ENCODE measurements at regions not wholly inside any gene's neighbourhood (a gene's known extent, or its start where the extent isn't known, plus 50 kb on each side); places are given as distances from the start of the nearest gene placed in this dataset.

GRCh38 chr4:57490520-57491255 lies 380.5 kb upstream of the IGFBP7 start:
- Histone ChIP-seq H3F3A (replicated peaks; ENCODE audit: low read depth) (no peaks in the 10 kb centered on the region), H4K20me1 (replicated peaks; ENCODE audit: insufficient read depth) (no peaks in the 10 kb centered on the region), H3K4me3 (no peak overlapping the region), H3K9me2 (ENCODE audit: insufficient read depth) (peaks cover 9% of the 10 kb centered on the region; the same call in 1 of the 2 replicates), H3K4me1 (ENCODE audit: insufficient read depth) (peaks cover 10% of the 10 kb centered on the region; the same call in 1 of the 2 replicates), H2AFZ (0 out of 2 replicates have a peak overlapping the region, but pooled peaks have one; percentile 14), H3K27ac (ENCODE audit: low read depth) (no peak overlapping the region), H3K36me3 (ENCODE audit: insufficient read depth) (no peaks in the 10 kb centered on the region), H3K79me2 (replicated peaks; ENCODE audit: insufficient read depth) (no peaks in the 10 kb centered on the region), H3K4me2 (no peak overlapping the region), H3K27me3 (ENCODE audit: insufficient read depth) (no peaks in the 10 kb centered on the region)
- Mint-ChIP-seq H3K27me3 (ENCODE audit: insufficient read depth, low read depth, poor library complexity) (no peaks in the 10 kb centered on the region), H3K9me3 (no peaks in the 10 kb centered on the region), H3K4me1 (peaks cover 7% of the 10 kb centered on the region; the same call in 2 of the 3 replicates), H3K27ac (no peak overlapping the region), H3K4me3 (no peak overlapping the region), H3K36me3 (ENCODE audit: low read depth) (no peaks in the 10 kb centered on the region)
- DNase-seq (ENCODE audit: low spot score) (no peak), ATAC-seq (no peak)
- TF ChIP-seq STAT1 (IDR thresholded peaks at IDR 0.05; ENCODE audit: unreplicated experiment) = no peak
- no peak for TF ChIP-seq REST (IDR thresholded peaks at IDR 0.05; ENCODE audit: unreplicated experiment)
- no peak for TF ChIP-seq EZH2phosphoT487 (IDR thresholded peaks at IDR 0.05; ENCODE audit: unreplicated experiment)
- no peak for TF ChIP-seq ETS1 (IDR thresholded peaks at IDR 0.05)
- TF ChIP-seq POLR2AphosphoS5 (IDR thresholded peaks at IDR 0.05; ENCODE audit: low read depth) = no peak
- no peak for TF ChIP-seq ZNF114 (CRISPR knock-in tag; IDR thresholded peaks at IDR 0.05)
- TF ChIP-seq, protein P1, sequence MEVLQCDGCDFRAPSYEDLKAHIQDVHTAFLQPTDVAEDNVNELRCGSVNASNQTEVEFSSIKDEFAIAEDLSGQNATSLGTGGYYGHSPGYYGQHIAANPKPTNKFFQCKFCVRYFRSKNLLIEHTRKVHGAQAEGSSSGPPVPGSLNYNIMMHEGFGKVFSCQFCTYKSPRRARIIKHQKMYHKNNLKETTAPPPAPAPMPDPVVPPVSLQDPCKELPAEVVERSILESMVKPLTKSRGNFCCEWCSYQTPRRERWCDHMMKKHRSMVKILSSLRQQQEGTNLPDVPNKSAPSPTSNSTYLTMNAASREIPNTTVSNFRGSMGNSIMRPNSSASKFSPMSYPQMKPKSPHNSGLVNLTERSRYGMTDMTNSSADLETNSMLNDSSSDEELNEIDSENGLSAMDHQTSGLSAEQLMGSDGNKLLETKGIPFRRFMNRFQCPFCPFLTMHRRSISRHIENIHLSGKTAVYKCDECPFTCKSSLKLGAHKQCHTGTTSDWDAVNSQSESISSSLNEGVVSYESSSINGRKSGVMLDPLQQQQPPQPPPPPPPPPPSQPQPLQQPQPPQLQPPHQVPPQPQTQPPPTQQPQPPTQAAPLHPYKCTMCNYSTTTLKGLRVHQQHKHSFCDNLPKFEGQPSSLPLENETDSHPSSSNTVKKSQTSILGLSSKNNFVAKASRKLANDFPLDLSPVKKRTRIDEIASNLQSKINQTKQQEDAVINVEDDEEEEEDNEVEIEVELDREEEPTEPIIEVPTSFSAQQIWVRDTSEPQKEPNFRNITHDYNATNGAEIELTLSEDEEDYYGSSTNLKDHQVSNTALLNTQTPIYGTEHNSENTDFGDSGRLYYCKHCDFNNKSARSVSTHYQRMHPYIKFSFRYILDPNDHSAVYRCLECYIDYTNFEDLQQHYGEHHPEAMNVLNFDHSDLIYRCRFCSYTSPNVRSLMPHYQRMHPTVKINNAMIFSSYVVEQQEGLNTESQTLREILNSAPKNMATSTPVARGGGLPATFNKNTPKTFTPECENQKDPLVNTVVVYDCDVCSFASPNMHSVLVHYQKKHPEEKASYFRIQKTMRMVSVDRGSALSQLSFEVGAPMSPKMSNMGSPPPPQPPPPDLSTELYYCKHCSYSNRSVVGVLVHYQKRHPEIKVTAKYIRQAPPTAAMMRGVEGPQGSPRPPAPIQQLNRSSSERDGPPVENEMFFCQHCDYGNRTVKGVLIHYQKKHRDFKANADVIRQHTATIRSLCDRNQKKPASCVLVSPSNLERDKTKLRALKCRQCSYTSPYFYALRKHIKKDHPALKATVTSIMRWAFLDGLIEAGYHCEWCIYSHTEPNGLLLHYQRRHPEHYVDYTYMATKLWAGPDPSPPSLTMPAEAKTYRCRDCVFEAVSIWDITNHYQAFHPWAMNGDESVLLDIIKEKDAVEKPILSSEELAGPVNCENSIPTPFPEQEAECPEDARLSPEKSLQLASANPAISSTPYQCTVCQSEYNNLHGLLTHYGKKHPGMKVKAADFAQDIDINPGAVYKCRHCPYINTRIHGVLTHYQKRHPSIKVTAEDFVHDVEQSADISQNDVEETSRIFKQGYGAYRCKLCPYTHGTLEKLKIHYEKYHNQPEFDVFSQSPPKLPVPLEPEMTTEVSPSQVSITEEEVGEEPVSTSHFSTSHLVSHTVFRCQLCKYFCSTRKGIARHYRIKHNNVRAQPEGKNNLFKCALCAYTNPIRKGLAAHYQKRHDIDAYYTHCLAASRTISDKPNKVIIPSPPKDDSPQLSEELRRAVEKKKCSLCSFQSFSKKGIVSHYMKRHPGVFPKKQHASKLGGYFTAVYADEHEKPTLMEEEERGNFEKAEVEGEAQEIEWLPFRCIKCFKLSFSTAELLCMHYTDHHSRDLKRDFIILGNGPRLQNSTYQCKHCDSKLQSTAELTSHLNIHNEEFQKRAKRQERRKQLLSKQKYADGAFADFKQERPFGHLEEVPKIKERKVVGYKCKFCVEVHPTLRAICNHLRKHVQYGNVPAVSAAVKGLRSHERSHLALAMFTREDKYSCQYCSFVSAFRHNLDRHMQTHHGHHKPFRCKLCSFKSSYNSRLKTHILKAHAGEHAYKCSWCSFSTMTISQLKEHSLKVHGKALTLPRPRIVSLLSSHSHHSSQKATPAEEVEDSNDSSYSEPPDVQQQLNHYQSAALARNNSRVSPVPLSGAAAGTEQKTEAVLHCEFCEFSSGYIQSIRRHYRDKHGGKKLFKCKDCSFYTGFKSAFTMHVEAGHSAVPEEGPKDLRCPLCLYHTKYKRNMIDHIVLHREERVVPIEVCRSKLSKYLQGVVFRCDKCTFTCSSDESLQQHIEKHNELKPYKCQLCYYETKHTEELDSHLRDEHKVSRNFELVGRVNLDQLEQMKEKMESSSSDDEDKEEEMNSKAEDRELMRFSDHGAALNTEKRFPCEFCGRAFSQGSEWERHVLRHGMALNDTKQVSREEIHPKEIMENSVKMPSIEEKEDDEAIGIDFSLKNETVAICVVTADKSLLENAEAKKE (CRISPR knock-in tag; IDR thresholded peaks at IDR 0.05) = no peak
- TF ChIP-seq NANOG (IDR thresholded peaks at IDR 0.05; ENCODE audit: borderline replicate concordance) = no peak

All from GM23338 (cell line).